ENCODE measurements at regions not wholly inside any gene's neighbourhood (a gene's known extent, or its start where the extent isn't known, plus 50 kb on each side); places are given as distances from the start of the nearest gene placed in this dataset.
"Not testable (repeated sequence)": the region's sequence is repeated elsewhere in the genome, so short reads cannot be mapped to it uniquely, and the experiment has no call there.

- 33 to 55% (median 49%) methylated on average over 2 of the region's 2 CpGs for WGBS, 4 donors
- H3K27me3 ChIP-seq; H3K27ac ChIP-seq; H3K4me1 ChIP-seq (replicated peaks in 1 of 2); H3K36me3 ChIP-seq (replicated peaks in 1 of 2); DNase-seq; intact Hi-C loops (cut with DNase I); H3K4me3 ChIP-seq: not testable (repeated sequence)
- peaks cover 0 to 10% (median 0%) of the 10 kb centered on the region in 3 donors for H3K9me3 ChIP-seq (replicated peaks in 1 of 3)
Observed at GRCh38 chr21:9246010-9246409, 1275.4 kb upstream of the TPTE start.

- H3K36me3 ChIP-seq (replicated peaks in 1 of 2); H3K4me1 ChIP-seq (replicated peaks in 1 of 2); H3K27ac ChIP-seq; intact Hi-C loops (cut with DNase I); H3K4me3 ChIP-seq; H3K27me3 ChIP-seq: not testable (repeated sequence)
- H3K9me3 ChIP-seq (replicated peaks in 1 of 3): peaks cover 0 to 10% (median 0%) of the 10 kb centered on the region in 3 donors
- DNase-seq: peak in 2 of 7 donors; percentile 1 to 49
- WGBS, 4 donors: 41 to 50% (median 45%) methylated on average over 3 of the region's 3 CpGs
Observed at GRCh38 chr21:9246481-9247289, 1274.7 kb upstream of the TPTE start.

- H3K27ac ChIP-seq; H3K36me3 ChIP-seq (replicated peaks in 1 of 2); H3K4me3 ChIP-seq; intact Hi-C loops (cut with DNase I); H3K4me1 ChIP-seq (replicated peaks in 1 of 2); DNase-seq; H3K27me3 ChIP-seq: not testable (repeated sequence)
- peaks cover 0 to 10% (median 0%) of the 10 kb centered on the region in 3 donors for H3K9me3 ChIP-seq (replicated peaks in 1 of 3)
Observed at GRCh38 chr21:9247290-9247613, 1274.1 kb upstream of the TPTE start.

- H3K36me3 ChIP-seq (replicated peaks in 1 of 2); H3K4me1 ChIP-seq (replicated peaks in 1 of 2); H3K4me3 ChIP-seq; H3K27me3 ChIP-seq; H3K27ac ChIP-seq; intact Hi-C loops (cut with DNase I): not testable (repeated sequence)
- peak in 1 of 7 donors; percentile 29 for DNase-seq
- 41 to 63% (median 61%) methylated on average over 3 of the region's 3 CpGs for WGBS, 4 donors
- H3K9me3 ChIP-seq (replicated peaks in 1 of 3): peaks cover 0 to 10% (median 0%) of the 10 kb centered on the region in 3 donors
Observed at GRCh38 chr21:9247616-9248317, 1273.6 kb upstream of the TPTE start.

Measured in adrenal gland (tissue), 9 donors.